ENCODE measurements at regions not wholly inside any gene's neighbourhood (a gene's known extent, or its start where the extent isn't known, plus 50 kb on each side); places are given as distances from the start of the nearest gene placed in this dataset.

DNA sequence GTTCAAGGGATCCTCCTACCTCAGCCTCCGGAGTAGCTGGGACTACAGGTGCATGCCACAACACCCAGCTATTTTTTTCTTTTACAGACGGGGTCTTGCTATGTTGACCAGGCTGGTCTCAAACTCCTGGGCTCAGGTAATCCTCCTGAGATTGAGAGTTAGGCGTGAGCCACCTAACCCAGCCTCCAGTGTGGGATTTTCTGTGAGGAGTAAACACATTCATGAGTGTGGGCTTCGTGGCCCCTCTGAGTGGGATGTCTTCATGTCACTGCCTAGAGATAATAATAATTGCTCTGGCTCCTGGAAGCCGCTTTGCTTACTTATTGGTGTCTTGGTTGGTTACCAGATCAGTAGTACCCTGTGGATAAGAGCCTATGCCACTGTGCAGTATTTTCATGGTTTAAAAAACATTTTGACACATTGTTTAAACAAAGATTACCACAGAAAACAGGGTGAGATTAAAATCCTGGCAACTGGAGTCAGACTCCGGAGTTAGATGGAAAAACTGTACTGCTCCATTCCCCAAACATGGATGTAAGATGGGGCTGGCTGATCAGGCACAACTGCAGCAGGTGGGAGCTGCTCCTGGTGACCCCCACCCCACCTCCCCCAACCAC lies 159.1 kb upstream of the RAB4A start:
- DNase-seq (ENCODE audit: low spot score), result no peak

DNA sequence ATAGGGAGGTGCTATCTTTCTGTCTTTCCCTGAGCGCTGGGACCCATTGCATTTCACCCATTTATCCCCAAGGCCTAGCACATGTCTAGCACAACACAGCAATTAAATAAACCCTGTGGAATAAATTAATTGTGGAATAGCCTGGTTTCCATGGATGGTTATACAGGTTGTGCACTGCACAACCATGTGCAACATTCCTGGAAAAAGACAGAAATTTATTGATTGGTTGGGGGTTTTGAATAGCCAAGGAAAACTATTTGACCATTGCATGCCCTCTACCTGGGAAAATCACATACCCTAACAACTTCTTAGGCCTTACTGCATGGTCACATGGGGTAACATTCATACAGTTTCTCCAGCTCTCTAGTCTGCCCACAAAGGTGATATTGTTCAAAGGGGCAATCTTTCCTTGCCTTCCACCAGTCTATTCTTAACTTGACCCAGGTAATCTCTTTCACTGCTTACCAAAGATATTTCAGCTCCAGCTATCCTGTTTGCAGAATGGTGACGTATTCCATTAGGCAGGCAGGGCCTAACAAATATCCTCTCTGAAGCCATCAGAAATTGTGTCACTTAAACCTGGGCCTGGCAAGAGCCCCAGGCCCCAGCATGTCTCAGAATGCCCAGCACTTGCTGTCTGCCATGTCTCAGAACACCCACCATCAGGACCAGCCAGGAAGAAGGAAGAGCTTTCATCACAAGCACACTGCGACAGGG lies 157.9 kb upstream of the RAB4A start:
- no peak for DNase-seq (ENCODE audit: low spot score)

DNA sequence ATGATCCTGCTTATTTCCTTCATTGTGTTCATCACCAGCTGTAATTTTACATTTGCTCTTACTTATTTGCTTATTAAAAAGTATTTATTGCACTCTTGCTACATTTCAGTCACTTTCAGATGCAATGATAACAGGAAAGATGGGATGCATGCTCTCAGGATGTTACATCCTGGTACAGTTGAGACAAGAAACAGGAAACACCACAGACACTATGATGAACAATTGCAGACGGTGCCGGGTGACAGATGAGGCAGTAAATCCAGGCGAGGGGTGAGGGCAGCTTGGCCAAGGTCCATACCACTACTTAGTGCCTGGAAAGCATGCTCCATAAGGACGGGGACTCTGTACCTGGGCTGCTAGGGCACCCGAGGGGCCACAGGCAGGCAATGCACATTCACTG lies 156.6 kb upstream of the RAB4A start:
- DNase-seq (ENCODE audit: low spot score), result no peak

DNA sequence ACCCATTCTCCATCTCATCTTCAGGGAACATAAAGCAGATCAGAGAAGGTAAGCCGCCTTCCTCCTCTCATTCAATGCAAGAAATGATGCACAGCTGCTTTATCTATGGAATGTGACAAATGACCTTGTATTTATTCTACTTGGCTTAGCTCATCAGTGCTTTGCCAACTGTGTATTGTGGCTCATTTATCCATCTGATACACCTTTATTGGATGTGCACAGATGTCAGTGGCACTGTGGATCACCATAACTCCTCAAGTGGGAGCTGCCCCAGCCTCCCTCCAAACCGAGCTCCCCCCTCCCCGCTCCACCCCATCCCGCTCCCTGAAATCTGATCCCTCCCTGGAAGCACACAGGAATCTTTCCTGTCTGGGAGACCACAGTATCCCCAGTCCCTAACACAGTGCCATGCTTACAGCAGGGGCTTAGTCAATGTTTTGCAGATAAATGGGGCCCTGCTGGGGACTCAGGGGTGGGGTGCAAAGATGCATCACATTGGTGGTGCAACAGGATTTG lies 156.0 kb upstream of the RAB4A start:
- DNase-seq (ENCODE audit: low spot score), result no peak

DNA sequence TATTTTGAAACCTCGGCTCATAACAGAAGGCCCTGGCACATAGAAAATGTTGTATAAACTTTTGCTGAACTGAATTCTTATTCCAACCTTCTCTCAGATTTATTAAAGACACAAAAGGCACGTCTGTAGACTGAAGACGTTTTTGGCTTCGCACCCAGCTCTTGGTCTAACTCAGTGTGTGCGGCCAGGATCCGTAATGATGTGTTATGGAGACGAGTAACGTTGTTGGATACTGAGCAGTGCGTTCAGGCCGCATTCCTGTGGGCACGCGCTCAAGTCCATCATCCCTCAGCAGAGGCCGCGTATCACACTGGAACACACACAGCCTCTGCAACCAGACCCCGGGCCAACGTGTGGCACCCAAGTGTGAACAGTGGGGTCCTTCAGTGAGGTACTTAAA lies 154.8 kb upstream of the RAB4A start:
- DNase-seq (ENCODE audit: low spot score), result no peak

DNA sequence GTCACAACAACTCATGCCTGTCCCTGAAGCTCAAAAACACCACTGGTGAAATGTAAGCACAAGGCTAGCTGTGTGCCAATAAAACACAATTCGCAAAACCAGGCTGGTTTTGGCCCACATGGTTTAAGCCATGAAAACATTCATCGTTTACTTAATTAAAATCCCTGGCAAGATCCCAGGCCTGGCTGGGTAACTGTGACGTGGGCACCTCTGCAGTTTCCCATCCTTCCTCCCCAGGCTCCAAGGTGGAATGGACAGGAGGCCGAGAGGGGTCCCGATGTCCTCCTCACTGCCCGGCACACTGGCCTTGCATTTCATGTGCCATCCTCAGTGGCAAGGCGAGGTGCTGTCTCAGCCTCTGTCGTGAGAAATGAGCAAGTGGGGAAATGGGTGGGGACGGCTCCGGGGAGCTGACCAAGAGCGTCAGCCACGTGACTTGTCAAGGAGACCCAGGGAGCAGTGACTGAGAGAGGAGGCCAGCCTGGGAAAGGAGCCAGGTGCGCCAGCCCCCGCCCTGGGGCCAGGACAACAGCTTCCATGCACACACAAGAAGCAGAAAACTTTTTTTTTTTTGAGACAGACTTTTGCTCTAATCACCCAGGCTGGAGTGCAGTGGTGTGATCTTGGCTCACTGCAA lies 153.1 kb upstream of the RAB4A start:
- peak; percentile 62 for DNase-seq (ENCODE audit: low spot score)

DNA sequence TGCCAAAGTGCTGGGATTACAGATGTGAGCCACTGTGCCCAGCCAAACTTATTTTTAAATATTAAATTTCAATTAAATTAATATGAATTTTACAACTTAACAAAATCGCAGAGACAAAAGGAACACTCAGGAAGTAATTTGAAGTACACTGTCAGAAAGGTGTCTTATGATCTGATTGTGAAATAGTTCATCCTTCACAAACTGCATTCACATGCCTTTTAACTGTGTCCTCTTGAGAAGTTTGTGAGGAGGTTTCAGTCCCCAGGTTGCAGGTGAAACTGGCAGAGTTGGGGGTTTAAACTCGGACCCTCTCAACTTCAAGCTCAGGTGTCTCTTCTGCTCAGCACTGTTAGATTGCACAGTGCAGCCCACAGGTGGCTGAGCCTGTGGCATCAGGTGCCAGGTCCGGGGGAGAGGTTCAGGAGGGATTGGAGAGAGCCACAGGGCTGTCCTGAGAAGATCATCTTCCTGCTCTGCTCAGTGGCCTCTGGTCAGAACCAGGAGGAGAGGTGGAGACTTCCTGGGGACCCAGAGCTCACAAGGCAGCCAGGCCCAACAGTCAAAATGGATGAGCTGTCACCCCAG lies 152.3 kb upstream of the RAB4A start:
- no peak for DNase-seq (ENCODE audit: low spot score)

DNA sequence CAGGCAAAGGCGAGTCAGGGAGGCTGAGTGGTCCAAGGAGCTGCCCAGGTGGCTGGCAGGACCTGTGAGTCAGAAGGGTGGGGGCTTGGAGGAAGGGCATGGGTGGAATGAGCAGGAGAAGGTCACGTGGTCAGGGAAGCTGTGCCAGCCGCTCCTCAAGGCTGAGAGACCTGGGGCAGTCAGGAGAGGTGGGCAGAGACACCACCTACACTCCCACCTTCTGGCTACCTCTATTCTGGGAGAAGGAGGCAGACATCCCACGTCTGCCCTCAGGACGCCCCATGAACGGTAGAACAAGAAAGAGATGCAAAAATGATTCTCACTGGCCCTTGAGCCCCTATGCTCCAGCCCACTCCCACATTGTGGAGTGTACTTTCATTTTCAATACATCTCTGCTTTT lies 151.8 kb upstream of the RAB4A start:
- no peak for DNase-seq (ENCODE audit: low spot score)

DNA sequence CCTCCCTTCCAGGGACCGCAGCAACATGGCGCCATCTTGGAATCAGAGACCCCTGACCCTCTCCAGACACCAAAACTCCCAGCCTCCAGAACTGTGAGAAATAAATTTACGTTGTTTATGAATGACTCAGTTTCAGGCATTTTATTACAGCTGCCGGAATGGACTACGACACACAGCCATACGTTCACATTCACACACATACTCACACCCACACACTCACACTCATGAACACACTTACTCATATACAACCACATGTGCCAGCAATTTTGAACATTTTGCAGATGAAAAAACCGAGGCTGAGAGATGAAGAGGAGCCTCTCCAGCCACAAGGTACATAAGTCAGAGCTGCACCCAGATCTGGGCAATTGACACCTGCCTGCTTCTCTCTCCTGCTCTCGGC lies 151.0 kb upstream of the RAB4A start:
- no peak for DNase-seq (ENCODE audit: low spot score)

DNA sequence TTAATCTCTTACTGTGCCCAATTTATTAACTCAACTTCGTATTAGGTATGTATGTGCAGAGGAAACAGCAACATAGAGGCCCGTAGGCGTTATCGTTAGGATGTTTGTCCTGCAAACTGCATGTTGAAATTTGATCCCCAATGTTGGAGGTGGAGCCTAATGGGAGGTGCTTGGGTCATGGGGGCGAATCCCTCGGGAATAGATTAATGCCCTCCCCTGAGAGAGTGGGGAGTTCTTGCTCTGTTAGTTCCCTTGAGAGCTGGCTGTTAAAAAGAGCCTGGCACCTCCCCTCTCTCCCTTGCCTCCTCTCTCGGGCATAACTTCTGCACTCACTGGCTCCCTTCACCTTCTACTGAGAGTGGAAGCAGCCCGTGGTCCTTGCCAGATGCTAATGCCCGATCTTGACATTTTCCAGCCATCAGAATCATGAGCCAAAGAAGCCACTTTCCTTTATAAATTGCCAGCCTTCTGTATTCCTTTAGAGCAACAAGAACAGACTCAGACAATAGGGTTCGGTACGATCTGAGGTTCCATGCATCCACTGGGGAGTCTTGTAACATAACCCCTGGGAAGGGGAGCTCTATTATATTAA lies 149.0 kb upstream of the RAB4A start:
- DNase-seq (ENCODE audit: low spot score), result no peak

DNA sequence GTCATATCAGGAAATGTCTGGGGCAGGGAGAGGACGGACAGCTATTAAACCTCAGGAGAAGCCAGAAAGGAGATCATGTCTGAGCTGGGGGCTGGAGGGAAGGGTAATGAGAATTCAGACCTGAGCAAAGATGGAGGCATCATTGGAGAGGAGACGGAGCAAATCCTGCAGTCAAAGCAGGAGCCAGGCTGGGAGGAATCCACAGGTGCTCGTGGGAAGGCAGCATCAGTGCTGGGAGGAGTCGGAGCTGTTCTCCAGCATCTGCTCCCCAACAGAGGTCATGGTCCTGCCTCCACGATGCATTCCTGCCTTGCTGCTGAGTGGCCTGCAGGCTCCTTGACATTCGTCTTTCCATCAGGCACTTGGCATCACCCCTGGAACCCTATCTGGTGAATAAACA lies 148.3 kb upstream of the RAB4A start:
- no peak for DNase-seq (ENCODE audit: low spot score)

DNA sequence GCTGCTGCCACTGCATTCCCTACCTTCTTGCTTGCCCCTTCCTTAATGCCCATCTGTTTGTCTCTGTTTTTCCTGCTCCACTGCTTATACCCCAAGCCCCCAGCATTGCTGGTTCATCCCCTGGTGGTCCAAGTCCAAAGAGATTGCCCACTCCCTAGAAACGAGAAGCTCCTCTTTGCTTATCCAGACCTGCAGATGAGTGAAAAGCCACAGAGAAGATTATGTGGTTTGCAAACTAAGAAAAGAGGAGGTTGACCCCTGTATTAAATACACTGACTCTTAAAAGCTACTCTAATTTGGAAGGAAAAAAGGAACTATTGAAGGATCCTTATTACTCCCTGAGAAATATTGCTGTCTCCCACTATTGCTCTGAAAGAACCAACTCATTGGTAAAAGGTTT lies 146.8 kb upstream of the RAB4A start:
- no peak for DNase-seq (ENCODE audit: low spot score)

DNA sequence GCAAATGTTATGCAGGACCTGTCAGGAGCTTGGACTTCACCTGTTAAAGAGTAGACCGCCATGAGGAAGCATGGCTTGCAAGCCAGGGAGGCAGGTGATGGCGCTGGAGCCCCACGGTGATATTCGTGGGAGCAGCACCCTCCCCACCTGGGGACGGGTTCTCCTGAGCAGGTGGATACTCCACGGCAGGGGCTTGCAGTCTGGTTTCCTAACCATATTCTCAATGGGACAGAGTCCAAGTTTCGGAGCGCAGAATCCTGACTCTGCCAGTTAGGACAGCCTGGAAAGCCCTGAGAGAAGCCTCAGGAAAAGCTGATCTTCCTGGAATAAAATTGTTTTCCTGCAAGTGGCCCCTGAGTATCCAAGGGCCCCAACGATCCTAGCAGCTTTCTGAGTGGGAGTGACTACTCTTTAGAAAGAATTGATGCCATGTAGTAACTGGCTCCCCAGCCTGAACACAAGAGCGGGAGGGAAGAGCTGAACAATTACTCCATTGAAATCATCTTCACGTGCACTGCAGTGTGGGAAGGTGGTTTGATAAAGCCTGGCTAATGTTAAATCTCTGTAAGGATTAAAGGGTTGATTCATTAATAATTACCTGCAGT lies 146.3 kb upstream of the RAB4A start:
- DNase-seq (ENCODE audit: low spot score), result peak; percentile 51

DNA sequence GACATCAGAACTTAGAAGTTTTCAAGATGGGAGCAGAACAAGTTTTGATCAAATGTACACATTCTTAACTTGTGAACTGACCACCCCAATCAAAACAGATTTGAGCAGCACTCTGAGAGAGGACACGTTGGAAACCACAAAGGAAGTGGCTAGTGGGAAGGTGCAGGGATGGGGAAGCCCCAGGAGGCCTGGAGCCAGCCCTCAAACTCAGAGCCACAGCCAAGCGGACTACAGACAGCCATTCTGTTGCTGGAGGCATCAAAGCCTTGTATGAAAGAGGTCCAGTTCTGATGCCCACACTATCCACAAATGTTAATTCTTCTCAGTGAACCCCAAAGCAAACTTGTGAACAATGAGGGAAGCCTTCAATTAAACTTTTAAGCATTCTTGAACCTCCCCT lies 143.6 kb upstream of the RAB4A start:
- DNase-seq (ENCODE audit: low spot score), result peak; percentile 56

DNA sequence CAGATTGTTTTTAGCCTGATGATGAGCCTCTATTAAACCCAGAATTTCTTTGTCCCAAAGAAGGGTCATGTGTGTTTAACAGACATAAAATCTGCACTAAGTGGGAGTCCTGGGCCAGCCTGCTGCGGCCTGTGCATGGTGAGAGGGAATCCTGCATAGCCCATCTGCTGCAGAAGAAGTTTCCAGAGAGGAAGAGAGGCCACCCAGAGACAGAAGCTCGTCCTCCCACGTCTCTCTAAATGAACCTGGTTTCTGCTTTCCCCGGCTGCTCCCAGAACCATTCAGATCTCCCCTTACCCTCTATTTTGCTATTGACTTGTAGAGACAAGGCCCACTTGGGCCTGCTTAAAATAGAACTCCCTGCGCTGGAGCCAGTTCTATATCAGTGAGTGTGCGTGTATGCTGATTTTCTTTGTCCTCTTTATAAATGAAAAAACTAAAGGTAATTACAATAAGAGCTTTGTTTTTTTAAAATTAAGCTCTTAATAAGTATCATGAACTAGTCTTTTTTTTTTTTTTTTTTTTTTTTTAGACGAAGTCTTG lies 142.8 kb upstream of the RAB4A start:
- DNase-seq (ENCODE audit: low spot score), result no peak

DNA sequence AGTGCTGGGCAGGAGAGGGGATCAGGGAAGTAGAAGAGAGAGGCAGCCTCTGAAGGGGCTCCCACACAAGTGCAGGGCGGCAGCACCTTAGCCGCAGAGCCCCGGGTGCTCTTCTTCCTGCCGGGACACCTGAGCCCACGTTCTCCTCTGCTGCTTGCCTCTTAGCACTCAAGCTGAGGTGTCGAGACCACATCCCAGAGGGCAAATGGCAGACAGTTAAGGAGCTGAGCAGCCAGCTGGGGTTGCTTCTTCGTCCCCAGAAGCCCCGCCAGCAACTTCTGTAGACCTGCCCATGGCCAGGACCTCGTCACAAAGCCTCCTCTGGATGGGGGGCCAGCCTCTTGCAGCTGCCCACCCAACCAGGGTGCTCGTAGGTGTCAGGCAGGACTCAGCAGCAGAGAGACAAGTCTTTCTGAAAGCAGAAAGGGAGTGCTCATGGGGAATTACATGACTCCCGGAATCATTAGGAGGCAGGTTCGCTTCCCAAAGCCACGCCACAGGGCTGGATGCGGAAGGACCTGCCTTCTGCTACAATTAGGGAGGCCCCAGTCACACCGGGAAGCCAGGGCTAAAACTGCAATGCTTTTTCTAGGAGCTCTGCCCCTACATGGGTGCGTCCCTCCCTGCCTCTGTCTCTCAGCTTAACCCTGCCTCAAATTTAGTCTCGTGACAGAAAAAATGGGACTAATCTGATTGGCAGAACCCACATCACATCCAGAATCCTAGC lies 141.4 kb upstream of the RAB4A start:
- DNase-seq (ENCODE audit: low spot score), result no peak

DNA sequence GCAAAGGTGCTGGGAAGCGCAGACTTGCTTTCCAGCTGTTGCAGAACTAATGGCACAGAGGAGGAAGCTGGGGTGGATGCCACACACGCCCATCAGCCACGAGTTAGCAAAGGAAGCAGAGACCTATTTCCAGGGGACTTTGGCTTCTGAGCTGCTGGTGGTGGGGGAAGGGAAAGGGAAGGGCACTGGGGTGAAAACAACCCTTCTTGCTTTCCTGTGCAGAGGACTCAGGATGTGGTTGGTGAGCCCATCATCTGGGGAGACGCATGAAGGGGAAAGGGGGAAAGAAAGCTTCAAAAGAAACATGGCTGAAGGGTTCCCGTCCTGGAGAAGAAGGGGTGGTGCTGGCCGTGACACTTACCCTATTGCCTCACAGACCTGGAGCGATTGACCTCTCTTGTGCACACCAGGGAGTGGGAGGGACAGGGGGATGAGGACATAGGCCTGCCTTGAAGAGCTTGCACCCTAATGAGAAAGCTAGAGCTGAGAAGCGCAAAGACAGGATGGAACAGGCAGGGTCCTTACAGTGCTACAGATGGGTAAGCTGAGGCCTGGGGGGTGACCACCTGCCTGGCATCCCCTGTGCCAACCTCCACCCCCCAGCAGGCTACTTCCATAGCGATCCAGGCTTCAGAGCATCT lies 140.8 kb upstream of the RAB4A start:
- no peak for DNase-seq (ENCODE audit: low spot score)

DNA sequence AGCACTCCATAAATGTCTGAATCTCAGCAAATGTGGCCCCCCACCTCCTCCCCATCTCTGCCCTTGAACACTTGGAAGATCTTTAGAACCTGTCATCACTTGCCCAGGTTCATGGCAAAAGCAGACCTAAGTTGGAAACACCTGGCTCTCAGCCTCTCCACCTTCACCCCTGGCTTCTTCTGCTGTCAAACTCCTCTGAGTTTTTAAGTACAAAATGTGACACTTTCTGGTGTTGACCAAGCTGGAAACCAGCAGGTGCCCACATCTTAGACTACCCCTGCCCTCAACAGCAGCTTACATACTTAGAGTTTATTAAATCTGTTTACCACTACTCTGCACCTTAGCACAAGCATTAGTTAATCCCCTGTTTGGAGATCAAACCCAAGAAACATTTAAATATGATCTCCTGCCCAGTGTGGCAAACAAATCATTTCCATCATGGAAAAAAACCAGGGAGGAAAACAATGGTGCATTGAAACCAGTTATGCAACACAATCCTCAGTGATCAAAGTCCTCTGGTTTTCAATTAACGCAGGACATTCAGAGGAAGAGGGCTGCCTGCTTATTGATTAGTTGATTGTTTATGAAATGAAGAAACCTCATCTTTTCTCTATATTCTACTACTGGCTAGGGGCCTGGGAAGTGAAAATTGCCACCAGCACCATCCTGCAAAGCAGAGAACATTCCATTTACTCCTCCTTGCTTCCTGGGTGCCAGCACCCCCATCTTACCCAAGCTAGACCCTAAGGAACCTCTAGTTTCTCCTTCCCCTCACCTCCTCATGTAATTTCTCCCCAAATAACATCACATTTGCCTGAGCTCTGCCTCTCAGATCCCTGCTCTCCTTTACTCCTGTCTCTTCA lies 139.4 kb upstream of the RAB4A start:
- DNase-seq (ENCODE audit: low spot score), result peak; percentile 80

DNA sequence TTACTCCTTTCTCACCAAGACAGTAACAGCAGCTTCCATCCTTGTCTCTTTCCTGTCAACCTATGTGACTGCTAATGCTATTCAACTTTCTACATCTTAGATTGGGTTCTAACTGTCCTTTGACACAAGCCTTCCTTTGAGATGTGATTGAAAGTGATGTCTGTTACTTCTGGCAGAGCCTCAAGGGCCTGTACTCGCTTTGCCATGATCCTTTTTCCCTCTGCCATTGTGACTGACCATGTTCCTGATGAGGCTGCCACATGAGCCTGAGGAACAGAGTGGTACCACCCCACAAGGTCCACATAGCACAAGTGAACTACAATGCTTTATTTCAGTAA lies 138.8 kb upstream of the RAB4A start:
- DNase-seq (ENCODE audit: low spot score), result peak; percentile 35

DNA sequence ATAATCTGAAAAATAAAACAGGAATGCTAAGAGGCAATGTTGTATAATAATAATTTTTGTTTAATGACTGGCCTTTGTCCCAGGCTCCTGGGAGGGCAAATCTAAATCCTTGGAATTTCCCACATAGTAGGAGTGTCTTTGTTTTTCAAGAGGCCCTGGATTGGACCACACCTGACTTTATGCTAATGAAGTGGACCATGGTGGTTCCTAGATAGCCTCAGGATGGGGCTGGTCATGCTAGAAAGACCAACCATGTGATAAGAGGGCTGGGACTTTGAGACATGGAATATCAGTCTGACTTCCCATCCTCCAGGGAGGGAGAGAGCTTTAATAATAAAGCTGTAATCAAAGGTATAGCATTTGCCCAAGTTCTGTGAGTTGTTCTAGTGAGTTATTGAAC lies 138.2 kb upstream of the RAB4A start:
- DNase-seq (ENCODE audit: low spot score), result no peak
